ENCODE measurements at regions not wholly inside any gene's neighbourhood (a gene's known extent, or its start where the extent isn't known, plus 50 kb on each side); places are given as distances from the start of the nearest gene placed in this dataset.
A peak's percentile ranks its signal among the peaks of the same experiment; 100 is the strongest.

- no peak for TF ChIP-seq CTCF (conservative IDR thresholded peaks at IDR 0.05; ENCODE audit: low read depth, low read length)
- TF ChIP-seq EZH2phosphoT487 (IDR thresholded peaks at IDR 0.05; ENCODE audit: borderline replicate concordance, low read length) = no peak
- TF ChIP-seq EZH2 (IDR thresholded peaks at IDR 0.05; ENCODE audit: low read length, unreplicated experiment) = no peak
- H3K4me1 ChIP-seq (ENCODE audit: insufficient read depth, low read length) = peaks cover 14% of the 10 kb centered on the region
- peak overlapping the region; percentile 0; the same call in 1 of the 2 replicates for H3K9ac ChIP-seq (ENCODE audit: low read length)
- intact Hi-C loops (cut with micrococcal nuclease) = loop anchor here (2.0 kb wide), 1 partner anchor 40 kb away; no protein-coding TSS in a partner anchor
- H3K4me2 ChIP-seq (ENCODE audit: low read length) = peak overlapping the region; percentile 51
- peak overlapping the region; percentile 71 for H2AFZ ChIP-seq (ENCODE audit: low read length)
- H3K9me3 ChIP-seq (ENCODE audit: low read length) = no peaks in the 10 kb centered on the region
- H3F3A ChIP-seq (ENCODE audit: low read length, unreplicated experiment) = no peaks in the 10 kb centered on the region
- ChIA-PET CTCF (no interaction called here), POLR2A (ENCODE audit: unreplicated experiment) (interaction anchor here (0.5 kb wide), 1 partner anchor 33 kb away, joined by 4 read pairs; no protein-coding TSS in a partner anchor)
- no peaks in the 10 kb centered on the region for H3K9me2 ChIP-seq (replicated peaks; ENCODE audit: low read length)
- no peaks in the 10 kb centered on the region for H4K20me1 ChIP-seq (ENCODE audit: low read length)
- no peaks in the 10 kb centered on the region for H3K79me2 ChIP-seq (ENCODE audit: low read length)
- DNase-seq (peak; percentile 88), ATAC-seq (peak; percentile 98)
- no peaks in the 10 kb centered on the region for H3K36me3 ChIP-seq (ENCODE audit: low read depth, low read length)
- no TSS peak for BruUV-seq (replicated peaks)
- H3K4me3 ChIP-seq (ENCODE audit: low read length) = no peak overlapping the region
- H3K27me3 ChIP-seq (ENCODE audit: low read length) = no peaks in the 10 kb centered on the region
- H3K27ac ChIP-seq (ENCODE audit: low read length) = peak overlapping the region; percentile 60
Measured at GRCh38 chr11:129324533-129325175, 51.0 kb upstream of the BARX2 start.

- Histone ChIP-seq H3K4me1 (ENCODE audit: insufficient read depth, low read length) (peaks cover 14% of the 10 kb centered on the region), H3K79me2 (ENCODE audit: low read length) (no peaks in the 10 kb centered on the region), H3K27me3 (ENCODE audit: low read length) (no peaks in the 10 kb centered on the region), H4K20me1 (ENCODE audit: low read length) (no peaks in the 10 kb centered on the region), H2AFZ (ENCODE audit: low read length) (peak overlapping the region; percentile 71), H3F3A (ENCODE audit: low read length, unreplicated experiment) (no peaks in the 10 kb centered on the region), H3K9me2 (replicated peaks; ENCODE audit: low read length) (no peaks in the 10 kb centered on the region), H3K4me3 (ENCODE audit: low read length) (no peak overlapping the region), H3K9me3 (ENCODE audit: low read length) (no peaks in the 10 kb centered on the region), H3K27ac (ENCODE audit: low read length) (peak overlapping the region; percentile 60), H3K36me3 (ENCODE audit: low read depth, low read length) (no peaks in the 10 kb centered on the region), H3K9ac (ENCODE audit: low read length) (no peak overlapping the region), H3K4me2 (ENCODE audit: low read length) (peak overlapping the region; percentile 51)
- ChIA-PET CTCF (no interaction called here), POLR2A (ENCODE audit: unreplicated experiment) (no interaction called here)
- TF ChIP-seq EZH2 (IDR thresholded peaks at IDR 0.05; ENCODE audit: low read length, unreplicated experiment) (no peak), CTCF (conservative IDR thresholded peaks at IDR 0.05; ENCODE audit: low read depth, low read length) (no peak), EZH2phosphoT487 (IDR thresholded peaks at IDR 0.05; ENCODE audit: borderline replicate concordance, low read length) (no peak)
- no peak for ATAC-seq
- no peak for DNase-seq
- intact Hi-C loops (cut with micrococcal nuclease) = loop anchor here (2.0 kb wide), 1 partner anchor 39 kb away; no protein-coding TSS in a partner anchor
- no TSS peak for BruUV-seq (replicated peaks)
Measured at GRCh38 chr11:129323896-129324502, 51.6 kb upstream of the BARX2 start.

GRCh38 chr11:129322941-129323340 is 52.7 kb upstream of the BARX2 start:
- H3K27ac ChIP-seq (ENCODE audit: low read length) = no peak overlapping the region
- H3K27me3 ChIP-seq (ENCODE audit: low read length) = no peaks in the 10 kb centered on the region
- no peaks in the 10 kb centered on the region for H3K9me3 ChIP-seq (ENCODE audit: low read length)
- no peak for ATAC-seq
- H3K4me2 ChIP-seq (ENCODE audit: low read length) = no peak overlapping the region
- BruUV-seq (replicated peaks) = no TSS peak
- POLR2A ChIA-PET (ENCODE audit: unreplicated experiment) = no interaction called here
- TF ChIP-seq CTCF (conservative IDR thresholded peaks at IDR 0.05; ENCODE audit: low read depth, low read length) = no peak
- no peak for TF ChIP-seq EZH2 (IDR thresholded peaks at IDR 0.05; ENCODE audit: low read length, unreplicated experiment)
- TF ChIP-seq EZH2phosphoT487 (IDR thresholded peaks at IDR 0.05; ENCODE audit: borderline replicate concordance, low read length) = no peak
- no peaks in the 10 kb centered on the region for H4K20me1 ChIP-seq (ENCODE audit: low read length)
- intact Hi-C loops (cut with micrococcal nuclease) = no loop called here
- no peaks in the 10 kb centered on the region for H3K36me3 ChIP-seq (ENCODE audit: low read depth, low read length)
- H3K79me2 ChIP-seq (ENCODE audit: low read length) = no peaks in the 10 kb centered on the region
- no peak overlapping the region for H3K4me3 ChIP-seq (ENCODE audit: low read length)
- CTCF ChIA-PET = no interaction called here
- H3K9me2 ChIP-seq (replicated peaks; ENCODE audit: low read length) = no peaks in the 10 kb centered on the region
- H2AFZ ChIP-seq (ENCODE audit: low read length) = no peak overlapping the region
- DNase-seq = no peak
- no peaks in the 10 kb centered on the region for H3F3A ChIP-seq (ENCODE audit: low read length, unreplicated experiment)
- peaks cover 19% of the 10 kb centered on the region for H3K4me1 ChIP-seq (ENCODE audit: insufficient read depth, low read length)
- no peak overlapping the region for H3K9ac ChIP-seq (ENCODE audit: low read length)

Measured in PC-3 (cell line).